ENCODE measurements at regions not wholly inside any gene's neighbourhood (a gene's known extent, or its start where the extent isn't known, plus 50 kb on each side); places are given as distances from the start of the nearest gene placed in this dataset.

DNA sequence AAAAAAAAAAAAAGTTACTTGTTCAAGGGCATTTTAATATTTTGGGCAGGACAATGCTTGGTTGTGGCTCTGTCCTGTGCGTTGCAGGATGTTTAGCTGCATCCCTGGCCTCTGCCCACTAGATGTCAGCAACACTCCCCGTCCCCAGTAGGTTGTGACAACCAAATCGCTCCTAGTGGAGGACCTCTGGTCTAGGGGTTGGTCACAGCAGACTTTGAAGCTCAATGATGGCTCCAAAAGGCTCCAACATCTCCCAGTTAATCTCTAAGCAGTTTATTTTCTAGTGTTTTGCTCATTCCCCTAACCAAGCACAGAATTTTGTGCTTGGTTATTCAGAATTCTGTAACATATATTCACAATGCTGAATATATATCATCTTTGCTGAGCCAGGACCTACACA lies 67.0 kb downstream of the CHRNA1 start:
- Histone ChIP-seq H3K36me3 (ENCODE audit: control insufficient read depth, insufficient read depth, low read length) (no peaks in the 10 kb centered on the region), H3K9ac (ENCODE audit: low read depth, low read length) (no peak overlapping the region), H3K27me3 (ENCODE audit: control insufficient read depth, insufficient read depth, low read length) (no peaks in the 10 kb centered on the region), H3K4me1 (ENCODE audit: control insufficient read depth, insufficient read depth, low read length) (peaks cover 2% of the 10 kb centered on the region), H3K9me3 (ENCODE audit: control insufficient read depth, insufficient read depth, low read length) (no peaks in the 10 kb centered on the region), H3K4me3 (ENCODE audit: low read depth, low read length) (no peak overlapping the region)

DNA sequence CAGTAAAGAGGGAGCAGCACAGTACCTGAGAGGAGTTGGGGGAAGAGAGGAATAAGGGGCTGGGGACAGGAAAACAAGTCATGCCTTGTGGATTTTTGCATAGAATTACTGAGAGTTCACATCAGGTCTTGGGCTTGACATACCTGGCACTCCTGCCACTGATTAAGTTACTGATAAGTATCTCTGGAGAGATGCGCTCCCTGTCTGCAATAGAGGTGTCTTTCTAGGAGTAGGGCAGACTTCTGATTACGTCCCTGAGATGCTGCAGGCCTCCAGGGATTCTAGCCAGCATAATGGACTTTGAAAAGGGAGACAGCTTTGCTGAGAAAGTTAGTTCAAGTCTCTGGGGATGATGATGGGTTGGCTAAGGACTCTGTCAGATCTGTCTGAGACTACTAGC lies 69.4 kb downstream of the CHRNA1 start:
- Histone ChIP-seq H3K4me1 (ENCODE audit: control insufficient read depth, insufficient read depth, low read length) (peaks cover 2% of the 10 kb centered on the region), H3K36me3 (ENCODE audit: control insufficient read depth, insufficient read depth, low read length) (no peaks in the 10 kb centered on the region), H3K27me3 (ENCODE audit: control insufficient read depth, insufficient read depth, low read length) (no peaks in the 10 kb centered on the region), H3K9ac (ENCODE audit: low read depth, low read length) (no peak overlapping the region), H3K4me3 (ENCODE audit: low read depth, low read length) (no peak overlapping the region), H3K9me3 (ENCODE audit: control insufficient read depth, insufficient read depth, low read length) (no peaks in the 10 kb centered on the region)

DNA sequence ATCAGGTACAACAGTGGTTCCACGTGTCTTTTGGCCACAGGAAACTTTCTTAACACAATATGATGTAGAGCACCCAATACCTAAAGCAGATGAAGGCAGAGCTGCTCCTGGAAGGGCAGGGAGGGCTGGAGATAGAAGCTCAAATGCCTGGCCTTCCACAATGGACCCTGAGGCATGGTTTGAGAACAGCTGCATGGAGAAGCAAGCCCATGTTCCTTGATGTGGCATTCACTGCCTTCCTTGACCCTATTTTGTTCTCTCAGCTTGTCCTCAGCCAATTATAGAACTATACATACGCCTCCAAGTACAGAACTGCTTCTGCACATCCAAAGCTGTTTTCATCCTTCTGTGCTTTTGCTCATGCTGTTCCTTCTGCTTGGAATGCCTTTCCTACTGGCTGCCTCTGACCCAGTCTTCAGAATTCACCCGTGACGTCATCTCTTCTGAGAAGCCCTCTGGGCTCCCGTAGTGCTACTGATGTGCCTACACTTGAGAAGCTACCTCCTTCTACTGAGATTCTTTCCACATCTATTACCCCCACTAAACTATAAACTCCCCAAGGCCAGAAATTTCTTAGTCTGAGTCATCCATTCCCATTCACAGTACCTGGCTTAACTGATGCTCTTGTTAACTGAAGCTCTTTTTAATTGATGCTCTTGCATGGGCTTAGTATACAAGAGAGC lies 69.9 kb downstream of the CHRNA1 start:
- no peaks in the 10 kb centered on the region for H3K27me3 ChIP-seq (ENCODE audit: control insufficient read depth, insufficient read depth, low read length)
- H3K9me3 ChIP-seq (ENCODE audit: control insufficient read depth, insufficient read depth, low read length), result no peaks in the 10 kb centered on the region
- H3K9ac ChIP-seq (ENCODE audit: low read depth, low read length), result no peak overlapping the region
- peaks cover 2% of the 10 kb centered on the region for H3K4me1 ChIP-seq (ENCODE audit: control insufficient read depth, insufficient read depth, low read length)
- H3K4me3 ChIP-seq (ENCODE audit: low read depth, low read length), result no peak overlapping the region
- H3K36me3 ChIP-seq (ENCODE audit: control insufficient read depth, insufficient read depth, low read length), result no peaks in the 10 kb centered on the region

DNA sequence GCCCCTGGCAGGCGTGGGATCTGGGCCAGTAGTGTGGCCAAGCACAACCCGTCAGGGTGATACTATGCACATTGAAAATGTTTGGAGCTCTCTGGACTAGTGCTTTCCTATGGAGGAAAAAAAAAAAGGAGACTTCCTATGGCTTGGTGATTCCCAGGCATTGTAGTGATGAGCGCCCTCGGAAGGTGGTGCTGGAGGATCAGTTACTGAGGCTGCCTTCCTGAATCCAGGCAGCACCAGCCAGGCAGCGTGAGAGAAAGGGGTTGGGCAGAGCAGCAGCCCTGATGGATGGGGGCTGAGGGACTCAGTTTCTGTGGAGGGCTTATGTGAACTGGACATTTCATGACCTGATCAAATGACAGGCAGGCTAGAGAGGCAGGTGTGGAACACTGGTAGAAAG lies 70.9 kb downstream of the CHRNA1 start:
- peaks cover 2% of the 10 kb centered on the region for H3K4me1 ChIP-seq (ENCODE audit: control insufficient read depth, insufficient read depth, low read length)
- H3K36me3 ChIP-seq (ENCODE audit: control insufficient read depth, insufficient read depth, low read length), result no peaks in the 10 kb centered on the region
- no peak overlapping the region for H3K4me3 ChIP-seq (ENCODE audit: low read depth, low read length)
- H3K27me3 ChIP-seq (ENCODE audit: control insufficient read depth, insufficient read depth, low read length), result no peaks in the 10 kb centered on the region
- no peak overlapping the region for H3K9ac ChIP-seq (ENCODE audit: low read depth, low read length)
- no peaks in the 10 kb centered on the region for H3K9me3 ChIP-seq (ENCODE audit: control insufficient read depth, insufficient read depth, low read length)

DNA sequence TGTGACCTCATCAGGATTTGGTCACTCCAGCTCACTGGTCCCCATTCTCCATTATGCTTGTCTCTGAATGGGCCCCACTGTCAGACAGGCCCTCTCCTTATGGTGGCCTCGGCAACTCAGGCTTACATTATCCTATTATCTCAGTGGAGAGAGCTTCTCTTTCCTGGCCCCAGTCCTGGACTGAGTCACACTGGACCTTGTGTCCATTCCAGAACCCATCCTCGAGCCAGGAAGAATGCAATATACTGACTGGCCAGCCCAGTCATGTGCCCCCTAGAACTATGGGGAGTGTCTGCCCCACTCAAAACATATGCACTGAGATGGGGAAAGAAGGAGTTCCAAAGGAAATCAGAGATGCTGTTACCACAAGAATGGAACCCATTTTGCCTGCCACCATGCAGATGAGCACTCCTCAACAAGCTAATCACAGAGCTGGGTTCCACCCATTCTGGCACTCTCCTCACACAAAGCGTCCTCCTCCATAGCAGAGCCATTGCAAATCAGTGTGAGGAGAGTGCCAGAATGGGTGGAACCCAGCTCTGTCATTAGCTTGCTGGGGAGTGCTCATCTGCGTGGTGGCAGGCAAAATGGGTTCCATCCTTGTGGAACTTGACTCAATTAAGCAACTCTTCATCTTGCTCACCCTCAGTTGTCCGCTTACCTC lies 71.9 kb downstream of the CHRNA1 start:
- Histone ChIP-seq H3K4me3 (ENCODE audit: low read depth, low read length) (no peak overlapping the region), H3K27me3 (ENCODE audit: control insufficient read depth, insufficient read depth, low read length) (no peaks in the 10 kb centered on the region), H3K9ac (ENCODE audit: low read depth, low read length) (no peak overlapping the region), H3K4me1 (ENCODE audit: control insufficient read depth, insufficient read depth, low read length) (no peaks in the 10 kb centered on the region), H3K9me3 (ENCODE audit: control insufficient read depth, insufficient read depth, low read length) (no peaks in the 10 kb centered on the region), H3K36me3 (ENCODE audit: control insufficient read depth, insufficient read depth, low read length) (no peaks in the 10 kb centered on the region)

DNA sequence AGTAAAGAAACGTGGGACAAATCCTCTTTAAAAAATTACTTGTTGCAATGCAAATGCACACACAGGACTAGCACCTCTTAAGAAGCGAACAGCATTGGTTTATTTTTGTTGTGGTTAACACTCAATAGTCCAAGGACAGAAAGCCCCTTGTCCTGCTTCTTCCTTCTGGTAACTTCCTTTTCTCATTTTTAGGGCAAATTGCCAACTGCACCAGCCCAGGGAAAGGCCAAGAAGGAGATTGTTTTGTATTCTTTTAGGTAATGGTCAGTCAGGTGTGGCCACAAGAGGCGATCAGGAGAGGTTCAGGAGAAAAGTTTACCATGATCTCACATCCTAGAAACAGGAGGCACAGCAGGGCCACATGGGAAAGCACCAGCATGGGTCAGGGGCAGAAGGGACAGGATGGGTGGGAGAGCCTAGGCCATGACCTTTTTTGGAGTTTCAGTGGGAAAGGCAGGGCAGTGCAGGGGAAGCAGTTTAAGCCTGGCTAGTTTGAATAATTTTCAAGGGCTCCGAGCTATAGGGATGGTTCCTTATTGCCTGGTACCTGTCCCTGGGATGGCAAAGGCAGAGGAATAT lies 73.0 kb downstream of the CHRNA1 start:
- no peaks in the 10 kb centered on the region for H3K36me3 ChIP-seq (ENCODE audit: control insufficient read depth, insufficient read depth, low read length)
- H3K9me3 ChIP-seq (ENCODE audit: control insufficient read depth, insufficient read depth, low read length), result no peaks in the 10 kb centered on the region
- H3K4me3 ChIP-seq (ENCODE audit: low read depth, low read length), result no peak overlapping the region
- no peaks in the 10 kb centered on the region for H3K27me3 ChIP-seq (ENCODE audit: control insufficient read depth, insufficient read depth, low read length)
- H3K9ac ChIP-seq (ENCODE audit: low read depth, low read length), result no peak overlapping the region
- H3K4me1 ChIP-seq (ENCODE audit: control insufficient read depth, insufficient read depth, low read length), result no peaks in the 10 kb centered on the region

DNA sequence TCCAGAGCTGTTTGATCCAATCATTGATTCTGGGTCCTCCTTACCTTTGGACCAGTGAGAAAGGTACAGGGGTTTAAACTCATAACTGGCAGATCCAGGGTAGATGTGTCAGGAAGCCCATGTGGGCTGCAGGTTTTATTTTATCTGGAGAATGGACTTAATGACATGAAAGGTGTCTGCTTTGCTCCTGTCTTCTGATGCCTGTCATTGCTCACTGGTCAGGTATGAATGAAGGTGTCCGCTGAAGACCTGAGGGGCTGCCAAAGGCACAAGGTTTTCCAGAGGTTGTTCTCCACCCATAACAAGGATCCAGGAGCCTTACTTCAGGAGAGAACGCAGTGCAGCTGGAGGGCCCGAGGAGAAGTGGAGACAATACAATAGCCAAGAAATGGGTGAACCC lies 74.2 kb downstream of the CHRNA1 start:
- Histone ChIP-seq H3K36me3 (ENCODE audit: control insufficient read depth, insufficient read depth, low read length) (no peaks in the 10 kb centered on the region), H3K4me1 (ENCODE audit: control insufficient read depth, insufficient read depth, low read length) (no peaks in the 10 kb centered on the region), H3K9me3 (ENCODE audit: control insufficient read depth, insufficient read depth, low read length) (no peaks in the 10 kb centered on the region), H3K9ac (ENCODE audit: low read depth, low read length) (no peak overlapping the region), H3K27me3 (ENCODE audit: control insufficient read depth, insufficient read depth, low read length) (peaks cover 5% of the 10 kb centered on the region), H3K4me3 (ENCODE audit: low read depth, low read length) (no peak overlapping the region)

DNA sequence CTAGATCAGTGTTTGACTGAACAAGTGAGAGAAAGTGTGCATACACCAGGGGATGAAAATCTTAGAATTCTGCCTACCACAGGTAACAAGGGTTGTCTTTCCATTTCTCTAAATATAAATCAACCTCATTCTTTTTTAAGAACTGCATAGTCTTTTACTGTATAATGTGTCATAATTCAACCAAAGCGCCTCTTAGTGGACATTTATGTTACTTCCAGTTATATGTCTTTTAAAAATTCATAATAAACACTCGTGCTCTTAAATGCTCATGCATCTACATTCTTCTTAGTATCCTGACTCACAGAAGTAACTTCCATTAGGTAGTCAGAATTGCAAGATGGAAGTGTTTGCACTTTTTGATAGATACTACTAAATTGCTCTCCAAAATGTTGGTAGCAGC lies 76.2 kb downstream of the CHRNA1 start:
- no peak overlapping the region for H3K4me3 ChIP-seq (ENCODE audit: low read depth, low read length)
- H3K27me3 ChIP-seq (ENCODE audit: control insufficient read depth, insufficient read depth, low read length), result peaks cover 24% of the 10 kb centered on the region
- H3K4me1 ChIP-seq (ENCODE audit: control insufficient read depth, insufficient read depth, low read length), result no peaks in the 10 kb centered on the region
- H3K36me3 ChIP-seq (ENCODE audit: control insufficient read depth, insufficient read depth, low read length), result no peaks in the 10 kb centered on the region
- H3K9me3 ChIP-seq (ENCODE audit: control insufficient read depth, insufficient read depth, low read length), result no peaks in the 10 kb centered on the region
- no peak overlapping the region for H3K9ac ChIP-seq (ENCODE audit: low read depth, low read length)

DNA sequence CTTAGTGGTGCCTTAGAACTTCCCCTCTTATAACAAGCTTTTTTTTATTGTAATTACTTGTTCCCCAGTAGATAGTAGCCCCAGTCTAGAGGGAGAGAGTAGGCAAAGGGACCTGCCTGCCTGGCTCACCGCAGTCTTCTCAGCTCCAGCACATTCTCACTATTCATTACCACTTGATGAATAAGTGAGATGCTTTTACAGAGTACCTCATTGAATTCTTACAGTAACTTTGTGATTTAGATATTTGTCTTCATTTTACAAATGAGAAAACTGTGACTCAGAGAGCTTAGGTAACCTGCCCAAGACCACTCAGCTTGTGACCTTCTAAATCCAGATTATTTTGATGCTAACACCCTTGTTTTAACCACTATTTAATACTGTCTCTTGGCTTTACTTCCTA lies 77.8 kb downstream of the CHRNA1 start:
- no peaks in the 10 kb centered on the region for H3K36me3 ChIP-seq (ENCODE audit: control insufficient read depth, insufficient read depth, low read length)
- H3K9ac ChIP-seq (ENCODE audit: low read depth, low read length), result no peak overlapping the region
- no peak overlapping the region for H3K4me3 ChIP-seq (ENCODE audit: low read depth, low read length)
- H3K27me3 ChIP-seq (ENCODE audit: control insufficient read depth, insufficient read depth, low read length), result peaks cover 30% of the 10 kb centered on the region
- no peaks in the 10 kb centered on the region for H3K9me3 ChIP-seq (ENCODE audit: control insufficient read depth, insufficient read depth, low read length)
- H3K4me1 ChIP-seq (ENCODE audit: control insufficient read depth, insufficient read depth, low read length), result no peaks in the 10 kb centered on the region

DNA sequence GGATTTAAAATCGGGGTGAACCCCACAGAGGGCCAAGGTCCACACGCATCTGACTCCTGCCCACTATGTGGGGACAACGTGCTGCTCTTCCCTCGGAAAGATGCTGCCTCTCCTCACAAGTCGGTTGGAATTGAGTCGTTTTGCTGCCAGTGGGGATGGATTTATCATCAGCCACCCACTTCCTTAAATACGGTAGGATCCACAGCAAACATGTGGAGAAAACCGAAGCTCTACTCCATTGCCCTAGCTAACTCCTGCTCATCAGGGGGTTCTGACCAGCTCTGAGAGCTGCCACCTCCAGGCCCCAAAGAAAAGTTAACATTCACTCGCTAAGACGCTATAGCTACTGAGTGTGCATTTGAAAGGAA lies 80.9 kb downstream of the CHRNA1 start:
- Histone ChIP-seq H3K36me3 (ENCODE audit: control insufficient read depth, insufficient read depth, low read length) (no peaks in the 10 kb centered on the region), H3K9me3 (ENCODE audit: control insufficient read depth, insufficient read depth, low read length) (no peaks in the 10 kb centered on the region), H3K4me1 (ENCODE audit: control insufficient read depth, insufficient read depth, low read length) (no peaks in the 10 kb centered on the region), H3K27me3 (ENCODE audit: control insufficient read depth, insufficient read depth, low read length) (peaks cover 48% of the 10 kb centered on the region), H3K9ac (ENCODE audit: low read depth, low read length) (no peak overlapping the region), H3K4me3 (ENCODE audit: low read depth, low read length) (peak overlapping the region; percentile 58)

DNA sequence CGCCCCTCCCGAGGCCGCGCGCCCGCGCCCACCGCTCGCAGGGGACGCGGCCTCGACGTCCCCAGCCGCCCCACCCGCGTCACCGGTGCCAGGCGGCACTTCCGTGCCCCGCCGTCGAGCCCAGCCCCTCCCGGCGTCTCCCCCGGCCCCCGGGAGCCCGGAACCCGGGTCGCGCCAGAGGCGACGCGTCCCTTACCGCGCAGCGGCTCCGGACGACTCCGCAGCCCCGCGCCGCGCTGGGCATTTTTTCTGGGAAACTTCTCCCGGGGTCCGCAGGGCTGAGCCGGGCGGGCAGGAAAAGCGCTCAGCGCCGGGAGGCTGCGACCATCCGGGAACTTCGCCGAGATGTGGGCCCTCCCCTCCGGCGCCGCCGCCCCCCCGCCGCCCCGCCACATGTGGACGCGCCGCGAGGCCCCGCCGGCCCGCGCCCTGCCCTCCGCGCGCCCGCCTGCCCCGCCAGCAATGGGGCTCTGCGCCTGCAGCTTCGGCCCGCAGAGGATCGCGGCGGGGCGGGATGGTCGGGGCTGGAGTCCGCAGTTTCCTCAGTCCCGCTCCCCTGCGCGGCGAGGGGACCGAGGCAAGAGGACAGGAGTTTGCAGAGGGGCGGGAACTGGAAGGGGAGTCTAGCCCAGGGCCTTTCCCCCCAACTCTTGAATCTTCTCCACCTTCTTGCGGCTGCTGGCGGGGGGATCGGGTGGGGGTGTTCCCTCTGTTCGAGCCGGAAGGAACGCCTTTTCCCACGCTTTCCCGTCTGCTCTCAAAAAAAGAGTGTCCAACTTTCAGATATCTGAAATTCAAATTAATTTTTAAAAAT lies 81.5 kb downstream of the CHRNA1 start:
- Histone ChIP-seq H3K9ac (ENCODE audit: low read depth, low read length) (no peak overlapping the region), H3K4me3 (ENCODE audit: low read depth, low read length) (peak overlapping the region; percentile 58), H3K9me3 (ENCODE audit: control insufficient read depth, insufficient read depth, low read length) (no peaks in the 10 kb centered on the region), H3K27me3 (ENCODE audit: control insufficient read depth, insufficient read depth, low read length) (peaks cover 48% of the 10 kb centered on the region), H3K36me3 (ENCODE audit: control insufficient read depth, insufficient read depth, low read length) (no peaks in the 10 kb centered on the region), H3K4me1 (ENCODE audit: control insufficient read depth, insufficient read depth, low read length) (no peaks in the 10 kb centered on the region)
